ENCODE measurements at regions not wholly inside any gene's neighbourhood (a gene's known extent, or its start where the extent isn't known, plus 50 kb on each side); places are given as distances from the start of the nearest gene placed in this dataset.

DNA sequence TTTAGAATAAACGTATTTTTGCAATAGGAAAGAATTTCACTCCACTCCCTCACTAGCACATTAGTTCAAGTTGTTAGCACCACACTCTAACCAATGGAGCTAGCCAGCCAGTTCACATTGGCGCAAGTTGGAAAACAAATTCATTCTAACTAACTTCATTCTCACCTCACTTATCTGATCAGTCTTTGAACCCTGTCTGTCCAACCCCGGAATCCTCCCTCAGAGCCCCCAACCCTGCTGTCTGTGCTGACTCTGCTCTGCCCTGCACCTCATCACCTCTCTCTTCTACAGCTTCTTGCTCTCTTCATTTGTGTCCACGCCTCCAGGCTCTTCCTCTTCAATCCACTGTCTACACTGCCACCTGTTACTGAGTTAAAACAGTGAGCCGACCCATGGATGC lies 356.5 kb downstream of the IRS1 start:
- H3K9ac ChIP-seq (ENCODE audit: low read depth in 1 of 2, low read length in 2 of 2) = no peak overlapping the region
- DNase-seq (ENCODE audit: low spot score) = no peak
- no peak for TF ChIP-seq HNF4A (conservative IDR thresholded peaks at IDR 0.05)
- no peak for TF ChIP-seq SP1 (IDR thresholded peaks at IDR 0.05)
- TF ChIP-seq YY1 (IDR thresholded peaks at IDR 0.05) = no peak
- no peak for TF ChIP-seq RXRA (IDR thresholded peaks at IDR 0.05)
- TF ChIP-seq, protein P1, sequence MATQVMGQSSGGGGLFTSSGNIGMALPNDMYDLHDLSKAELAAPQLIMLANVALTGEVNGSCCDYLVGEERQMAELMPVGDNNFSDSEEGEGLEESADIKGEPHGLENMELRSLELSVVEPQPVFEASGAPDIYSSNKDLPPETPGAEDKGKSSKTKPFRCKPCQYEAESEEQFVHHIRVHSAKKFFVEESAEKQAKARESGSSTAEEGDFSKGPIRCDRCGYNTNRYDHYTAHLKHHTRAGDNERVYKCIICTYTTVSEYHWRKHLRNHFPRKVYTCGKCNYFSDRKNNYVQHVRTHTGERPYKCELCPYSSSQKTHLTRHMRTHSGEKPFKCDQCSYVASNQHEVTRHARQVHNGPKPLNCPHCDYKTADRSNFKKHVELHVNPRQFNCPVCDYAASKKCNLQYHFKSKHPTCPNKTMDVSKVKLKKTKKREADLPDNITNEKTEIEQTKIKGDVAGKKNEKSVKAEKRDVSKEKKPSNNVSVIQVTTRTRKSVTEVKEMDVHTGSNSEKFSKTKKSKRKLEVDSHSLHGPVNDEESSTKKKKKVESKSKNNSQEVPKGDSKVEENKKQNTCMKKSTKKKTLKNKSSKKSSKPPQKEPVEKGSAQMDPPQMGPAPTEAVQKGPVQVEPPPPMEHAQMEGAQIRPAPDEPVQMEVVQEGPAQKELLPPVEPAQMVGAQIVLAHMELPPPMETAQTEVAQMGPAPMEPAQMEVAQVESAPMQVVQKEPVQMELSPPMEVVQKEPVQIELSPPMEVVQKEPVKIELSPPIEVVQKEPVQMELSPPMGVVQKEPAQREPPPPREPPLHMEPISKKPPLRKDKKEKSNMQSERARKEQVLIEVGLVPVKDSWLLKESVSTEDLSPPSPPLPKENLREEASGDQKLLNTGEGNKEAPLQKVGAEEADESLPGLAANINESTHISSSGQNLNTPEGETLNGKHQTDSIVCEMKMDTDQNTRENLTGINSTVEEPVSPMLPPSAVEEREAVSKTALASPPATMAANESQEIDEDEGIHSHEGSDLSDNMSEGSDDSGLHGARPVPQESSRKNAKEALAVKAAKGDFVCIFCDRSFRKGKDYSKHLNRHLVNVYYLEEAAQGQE (IDR thresholded peaks at IDR 0.05) = no peak
- no peak for TF ChIP-seq EGR1 (IDR thresholded peaks at IDR 0.05; ENCODE audit: low read depth in 2 of 2)
- TF ChIP-seq, protein P2, sequence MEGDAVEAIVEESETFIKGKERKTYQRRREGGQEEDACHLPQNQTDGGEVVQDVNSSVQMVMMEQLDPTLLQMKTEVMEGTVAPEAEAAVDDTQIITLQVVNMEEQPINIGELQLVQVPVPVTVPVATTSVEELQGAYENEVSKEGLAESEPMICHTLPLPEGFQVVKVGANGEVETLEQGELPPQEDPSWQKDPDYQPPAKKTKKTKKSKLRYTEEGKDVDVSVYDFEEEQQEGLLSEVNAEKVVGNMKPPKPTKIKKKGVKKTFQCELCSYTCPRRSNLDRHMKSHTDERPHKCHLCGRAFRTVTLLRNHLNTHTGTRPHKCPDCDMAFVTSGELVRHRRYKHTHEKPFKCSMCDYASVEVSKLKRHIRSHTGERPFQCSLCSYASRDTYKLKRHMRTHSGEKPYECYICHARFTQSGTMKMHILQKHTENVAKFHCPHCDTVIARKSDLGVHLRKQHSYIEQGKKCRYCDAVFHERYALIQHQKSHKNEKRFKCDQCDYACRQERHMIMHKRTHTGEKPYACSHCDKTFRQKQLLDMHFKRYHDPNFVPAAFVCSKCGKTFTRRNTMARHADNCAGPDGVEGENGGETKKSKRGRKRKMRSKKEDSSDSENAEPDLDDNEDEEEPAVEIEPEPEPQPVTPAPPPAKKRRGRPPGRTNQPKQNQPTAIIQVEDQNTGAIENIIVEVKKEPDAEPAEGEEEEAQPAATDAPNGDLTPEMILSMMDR (IDR thresholded peaks at IDR 0.05; ENCODE audit: low read depth, low read length, missing input control) = no peak
- no peak for TF ChIP-seq FOXA2 (IDR thresholded peaks at IDR 0.05)
- TF ChIP-seq TAF1 (conservative IDR thresholded peaks at IDR 0.05) = no peak
- TF ChIP-seq, protein P3, sequence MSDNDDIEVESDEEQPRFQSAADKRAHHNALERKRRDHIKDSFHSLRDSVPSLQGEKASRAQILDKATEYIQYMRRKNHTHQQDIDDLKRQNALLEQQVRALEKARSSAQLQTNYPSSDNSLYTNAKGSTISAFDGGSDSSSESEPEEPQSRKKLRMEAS (IDR thresholded peaks at IDR 0.05) = no peak
- no peak for TF ChIP-seq GABPA (IDR thresholded peaks at IDR 0.05 in 1 of 2, conservative IDR thresholded peaks at IDR 0.05 in 1 of 2)
- TF ChIP-seq HNF4G (IDR thresholded peaks at IDR 0.05) = no peak
- TF ChIP-seq, protein P4, sequence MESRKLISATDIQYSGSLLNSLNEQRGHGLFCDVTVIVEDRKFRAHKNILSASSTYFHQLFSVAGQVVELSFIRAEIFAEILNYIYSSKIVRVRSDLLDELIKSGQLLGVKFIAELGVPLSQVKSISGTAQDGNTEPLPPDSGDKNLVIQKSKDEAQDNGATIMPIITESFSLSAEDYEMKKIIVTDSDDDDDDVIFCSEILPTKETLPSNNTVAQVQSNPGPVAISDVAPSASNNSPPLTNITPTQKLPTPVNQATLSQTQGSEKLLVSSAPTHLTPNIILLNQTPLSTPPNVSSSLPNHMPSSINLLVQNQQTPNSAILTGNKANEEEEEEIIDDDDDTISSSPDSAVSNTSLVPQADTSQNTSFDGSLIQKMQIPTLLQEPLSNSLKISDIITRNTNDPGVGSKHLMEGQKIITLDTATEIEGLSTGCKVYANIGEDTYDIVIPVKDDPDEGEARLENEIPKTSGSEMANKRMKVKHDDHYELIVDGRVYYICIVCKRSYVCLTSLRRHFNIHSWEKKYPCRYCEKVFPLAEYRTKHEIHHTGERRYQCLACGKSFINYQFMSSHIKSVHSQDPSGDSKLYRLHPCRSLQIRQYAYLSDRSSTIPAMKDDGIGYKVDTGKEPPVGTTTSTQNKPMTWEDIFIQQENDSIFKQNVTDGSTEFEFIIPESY (IDR thresholded peaks at IDR 0.05) = no peak
- TF ChIP-seq JUND (IDR thresholded peaks at IDR 0.05) = no peak
- TF ChIP-seq, protein P5, sequence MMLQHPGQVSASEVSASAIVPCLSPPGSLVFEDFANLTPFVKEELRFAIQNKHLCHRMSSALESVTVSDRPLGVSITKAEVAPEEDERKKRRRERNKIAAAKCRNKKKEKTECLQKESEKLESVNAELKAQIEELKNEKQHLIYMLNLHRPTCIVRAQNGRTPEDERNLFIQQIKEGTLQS (IDR thresholded peaks at IDR 0.05) = no peak
- no peak for TF ChIP-seq FOXA1 (IDR thresholded peaks at IDR 0.05)
- TF ChIP-seq NR2F2 (IDR thresholded peaks at IDR 0.05) = no peak
- no peak for TF ChIP-seq RAD21 (IDR thresholded peaks at IDR 0.05)
- 74% methylated on average over 5 of the region's 5 CpGs for WGBS
- H3K4me1 ChIP-seq (ENCODE audit: control insufficient read depth in 4 of 4, insufficient read depth in 4 of 4, low read length in 3 of 4) = peaks cover 2 to 18% (median 15%) of the 10 kb centered on the region in 4 donors
- H3K27me3 ChIP-seq (ENCODE audit: control insufficient read depth in 4 of 4, insufficient read depth in 4 of 4, low read length in 3 of 4) = no peaks in the 10 kb centered on the region
- H3K9me3 ChIP-seq (ENCODE audit: control insufficient read depth in 4 of 4, low read length in 3 of 4) = no peaks in the 10 kb centered on the region
- H3K27ac ChIP-seq (ENCODE audit: low read depth in 1 of 2, low read length in 2 of 2) = no peak overlapping the region
- H3K4me3 ChIP-seq (ENCODE audit: low read depth in 1 of 3, low read length in 3 of 3) = no peak overlapping the region
- H3K36me3 ChIP-seq (ENCODE audit: control insufficient read depth in 4 of 4, insufficient read depth in 3 of 4, low read depth in 1 of 4, low read length in 3 of 4) = no peaks in the 10 kb centered on the region

All from liver (tissue), 8 donors.